Gastroesophageal sphincter (tissue), 3 donors: ENCODE measurements at regions not wholly inside any gene's neighbourhood (a gene's known extent, or its start where the extent isn't known, plus 50 kb on each side); places are given as distances from the start of the nearest gene placed in this dataset.

ENCODE experiments used
- CTCF ChIP-seq, 4 experiments: fragments of 200-600 bp in 2 of 4; fragments of 450-650 bp in 2 of 4; sonication (generic) in 1 of 4; IDR thresholded peaks; one replicate each; pipeline ENCODE4 v1.5.1; 2017 to 2019; ENCODE audit warnings: antibody characterized with exemption in 4 of 4, mild to moderate bottlenecking in 2 of 4, moderate library complexity in 2 of 4
- EP300 ChIP-seq: sonication (generic); formaldehyde crosslinking; IDR thresholded peaks from one replicate; pipeline ENCODE4 v1.6.1; 2017; ENCODE audit warnings: antibody characterized with exemption, mild to moderate bottlenecking
- POLR2AphosphoS5 ChIP-seq: sonication (generic); formaldehyde crosslinking; IDR thresholded peaks from one replicate; pipeline ENCODE4 v1.6.1; 2017; ENCODE audit warnings: antibody characterized with exemption

- TF ChIP-seq CTCF (IDR thresholded peaks at IDR 0.05) (no peak), POLR2AphosphoS5 (no peak), EP300 (no peak)
Measured at GRCh38 chr3:69535613-69536012, 149.7 kb upstream of the FRMD4B start.
